VCaP (cell line): ENCODE measurements at regions not wholly inside any gene's neighbourhood (a gene's known extent, or its start where the extent isn't known, plus 50 kb on each side); places are given as distances from the start of the nearest gene placed in this dataset.

Source experiments
- H3K27ac ChIP-seq: fragments of 450-650 bp; 2 replicates; pipeline ENCODE4 v1.5.1; 2017
- TF ChIP-seq, protein P1 (sequence below): fragments of 450-650 bp; conservative IDR thresholded peaks from 2 replicates; pipeline ENCODE4 v1.5.1; 2017; ENCODE audit warnings: mild to moderate bottlenecking, moderate library complexity

GRCh38 chr9:75385236-75385635, 296.9 kb downstream of the OSTF1 start:
- no peak overlapping the region for H3K27ac ChIP-seq
- TF ChIP-seq, protein P1, sequence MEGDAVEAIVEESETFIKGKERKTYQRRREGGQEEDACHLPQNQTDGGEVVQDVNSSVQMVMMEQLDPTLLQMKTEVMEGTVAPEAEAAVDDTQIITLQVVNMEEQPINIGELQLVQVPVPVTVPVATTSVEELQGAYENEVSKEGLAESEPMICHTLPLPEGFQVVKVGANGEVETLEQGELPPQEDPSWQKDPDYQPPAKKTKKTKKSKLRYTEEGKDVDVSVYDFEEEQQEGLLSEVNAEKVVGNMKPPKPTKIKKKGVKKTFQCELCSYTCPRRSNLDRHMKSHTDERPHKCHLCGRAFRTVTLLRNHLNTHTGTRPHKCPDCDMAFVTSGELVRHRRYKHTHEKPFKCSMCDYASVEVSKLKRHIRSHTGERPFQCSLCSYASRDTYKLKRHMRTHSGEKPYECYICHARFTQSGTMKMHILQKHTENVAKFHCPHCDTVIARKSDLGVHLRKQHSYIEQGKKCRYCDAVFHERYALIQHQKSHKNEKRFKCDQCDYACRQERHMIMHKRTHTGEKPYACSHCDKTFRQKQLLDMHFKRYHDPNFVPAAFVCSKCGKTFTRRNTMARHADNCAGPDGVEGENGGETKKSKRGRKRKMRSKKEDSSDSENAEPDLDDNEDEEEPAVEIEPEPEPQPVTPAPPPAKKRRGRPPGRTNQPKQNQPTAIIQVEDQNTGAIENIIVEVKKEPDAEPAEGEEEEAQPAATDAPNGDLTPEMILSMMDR = no peak

DNA sequence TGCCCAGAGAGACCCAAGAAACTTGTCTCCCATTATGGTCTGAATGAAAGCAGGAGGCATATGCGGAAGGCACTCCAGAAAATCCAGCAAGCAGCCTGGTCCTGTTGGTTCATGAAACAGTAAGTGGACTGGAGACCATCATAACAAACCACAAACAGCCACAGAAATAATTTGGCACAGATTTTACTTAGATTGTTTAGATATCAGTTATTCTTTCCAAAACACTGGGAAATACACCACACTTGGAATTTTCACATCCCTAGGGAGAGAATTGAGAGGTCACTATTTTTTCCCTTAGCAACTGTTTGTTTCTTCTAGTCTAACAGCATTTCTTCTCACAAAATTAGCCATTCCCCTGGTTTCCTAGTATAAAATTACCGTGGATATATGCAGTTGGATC, 300.8 kb downstream of the OSTF1 start:
- H3K27ac ChIP-seq = no peak overlapping the region
- TF ChIP-seq, protein P1 = no peak

DNA sequence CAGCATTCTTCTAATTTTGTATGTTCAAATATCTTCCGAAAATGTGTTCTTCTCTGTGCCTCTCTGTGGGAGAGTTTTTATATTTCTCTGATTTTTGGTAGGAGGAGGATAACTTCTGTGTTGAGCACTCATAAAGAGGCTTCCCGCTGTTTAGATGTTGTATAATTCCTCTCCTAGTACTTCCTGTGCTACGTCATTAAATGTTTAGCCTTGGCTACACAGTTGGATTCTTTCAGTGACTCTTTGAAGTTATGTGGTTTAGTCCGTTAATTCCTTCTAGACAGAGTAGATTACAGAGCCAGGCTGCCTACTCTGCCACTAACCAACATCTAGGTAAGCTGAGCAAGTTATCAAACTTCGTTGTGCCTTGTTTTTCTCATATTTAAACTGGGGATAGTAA, 302.6 kb downstream of the OSTF1 start:
- H3K27ac ChIP-seq = no peak overlapping the region
- TF ChIP-seq, protein P1 = no peak

DNA sequence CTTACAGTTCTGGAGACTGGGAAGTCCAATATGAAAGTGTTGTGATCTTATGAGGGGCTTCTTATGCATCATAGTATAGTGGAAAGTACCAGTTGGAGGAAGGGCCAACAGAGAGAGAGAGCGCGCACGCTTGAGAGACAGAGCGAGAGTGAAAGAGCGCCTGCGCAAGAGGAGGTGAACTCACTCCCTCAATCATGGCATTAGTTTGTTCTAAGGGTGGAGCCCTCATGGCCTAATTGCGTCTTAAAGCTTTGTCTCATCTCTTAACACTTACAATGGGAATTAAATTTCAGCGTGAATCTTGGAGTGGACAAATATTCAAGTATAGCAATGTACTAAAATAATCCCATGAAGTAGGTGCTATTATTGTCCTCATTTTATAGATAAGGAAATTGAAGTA, 303.2 kb downstream of the OSTF1 start:
- H3K27ac ChIP-seq = no peak overlapping the region
- TF ChIP-seq, protein P1 = no peak

DNA sequence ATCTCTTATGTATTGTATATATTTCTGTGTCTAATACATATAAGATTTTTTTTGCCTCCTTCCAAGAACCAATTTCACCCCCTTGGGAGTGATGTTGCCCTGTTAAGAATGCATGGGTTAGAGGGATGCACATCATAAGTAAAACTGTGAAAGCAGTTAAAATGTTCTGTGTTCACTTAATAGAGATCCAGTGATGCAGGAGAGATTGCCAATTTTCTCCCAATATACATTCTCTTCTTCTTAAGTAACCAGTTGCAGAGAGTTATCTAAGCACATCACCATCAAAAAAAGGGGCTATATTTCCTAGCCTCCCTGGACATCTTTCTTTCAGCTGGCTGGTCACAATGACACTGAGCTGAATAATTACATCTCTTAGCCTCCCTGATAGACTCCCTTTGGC, 307.0 kb downstream of the OSTF1 start:
- H3K27ac ChIP-seq = no peak overlapping the region
- TF ChIP-seq, protein P1 = no peak

- TF ChIP-seq, protein P1 = no peak
- H3K27ac ChIP-seq = no peak overlapping the region
Observed at GRCh38 chr9:75397836-75398235, 309.5 kb downstream of the OSTF1 start.

DNA sequence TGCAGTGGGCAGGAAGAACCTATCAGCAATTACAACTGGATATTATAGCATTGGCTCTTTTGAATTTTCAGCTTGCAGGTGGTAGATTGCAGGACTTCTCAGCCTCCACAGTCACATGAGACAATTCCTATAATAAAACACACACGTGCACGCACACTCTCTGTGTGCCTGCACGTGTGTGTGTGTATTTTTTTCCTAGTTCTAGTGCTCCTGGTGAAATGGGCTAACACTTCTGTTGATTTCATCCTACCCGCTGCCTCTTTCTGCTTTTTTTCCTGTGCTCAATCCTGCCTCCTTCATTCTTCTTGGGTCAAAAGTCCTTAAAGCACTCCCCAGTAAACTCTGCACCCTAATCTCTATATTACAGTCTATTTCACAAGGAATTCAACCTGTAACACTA, 320.1 kb downstream of the OSTF1 start:
- TF ChIP-seq, protein P1 = no peak
- H3K27ac ChIP-seq = no peak overlapping the region

DNA sequence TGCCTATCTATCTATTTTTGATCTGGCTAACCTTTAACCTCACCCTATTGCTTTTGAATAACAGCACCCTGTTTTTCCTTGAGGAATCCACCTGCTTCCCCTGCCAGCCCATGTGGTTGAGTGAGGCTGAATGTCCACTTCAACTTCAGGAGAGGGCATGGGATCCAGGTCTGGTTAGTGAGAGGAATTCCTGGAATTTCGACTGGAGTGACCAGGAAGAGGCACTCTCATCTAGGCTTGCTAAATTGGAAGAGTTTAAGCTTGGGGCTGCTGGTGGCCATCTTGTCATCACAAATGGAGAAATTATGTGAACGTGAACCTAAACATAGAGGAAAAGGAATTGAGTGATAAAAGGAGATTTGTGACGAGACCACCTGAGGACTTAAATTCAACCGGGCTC, 322.1 kb downstream of the OSTF1 start:
- H3K27ac ChIP-seq = no peak overlapping the region
- TF ChIP-seq, protein P1 = no peak
